NCI-H460 (cell line): ENCODE measurements at regions not wholly inside any gene's neighbourhood (a gene's known extent, or its start where the extent isn't known, plus 50 kb on each side); places are given as distances from the start of the nearest gene placed in this dataset.

Source experiments
- DNase-seq: peaks from one replicate; pipeline ENCODE4 v3.0.0-alpha.2; 2016; ENCODE audit warnings: low read depth; ENCODE audit errors: extremely low read depth

GRCh38 chr5:107294211-107294550 is 376.6 kb downstream of the EFNA5 start:
- DNase-seq: no peak

DNA sequence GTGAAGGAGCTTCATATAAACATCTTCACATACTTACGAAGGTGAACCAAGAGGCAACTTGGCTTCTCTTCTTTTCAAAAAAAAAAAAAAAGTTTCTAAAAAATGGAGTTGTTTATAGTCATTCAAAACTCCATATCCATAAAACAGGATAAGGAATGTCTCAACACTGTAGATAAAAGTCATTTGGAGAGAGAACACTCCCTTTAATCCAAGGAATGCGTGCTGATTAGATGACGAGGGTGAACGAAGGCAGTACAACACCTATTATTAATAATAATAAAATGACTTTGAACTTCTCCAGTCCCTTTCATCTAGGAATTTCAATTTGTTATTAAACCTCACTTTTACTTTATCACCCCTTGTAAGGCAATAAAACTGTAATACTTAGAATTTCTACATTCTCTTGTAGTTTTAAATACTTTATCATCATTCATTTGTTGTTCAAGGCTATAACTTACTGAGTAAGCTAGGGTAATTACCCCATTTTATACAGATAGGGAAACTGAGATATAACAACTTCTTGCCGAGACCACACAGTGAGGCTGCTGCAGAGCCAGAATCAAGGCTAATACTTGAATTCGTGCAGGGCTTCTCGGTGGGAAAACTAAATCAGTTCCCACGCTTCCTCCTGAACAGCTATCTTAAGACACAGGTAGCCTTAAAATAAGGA is 377.1 kb downstream of the EFNA5 start:
- no peak for DNase-seq

DNA sequence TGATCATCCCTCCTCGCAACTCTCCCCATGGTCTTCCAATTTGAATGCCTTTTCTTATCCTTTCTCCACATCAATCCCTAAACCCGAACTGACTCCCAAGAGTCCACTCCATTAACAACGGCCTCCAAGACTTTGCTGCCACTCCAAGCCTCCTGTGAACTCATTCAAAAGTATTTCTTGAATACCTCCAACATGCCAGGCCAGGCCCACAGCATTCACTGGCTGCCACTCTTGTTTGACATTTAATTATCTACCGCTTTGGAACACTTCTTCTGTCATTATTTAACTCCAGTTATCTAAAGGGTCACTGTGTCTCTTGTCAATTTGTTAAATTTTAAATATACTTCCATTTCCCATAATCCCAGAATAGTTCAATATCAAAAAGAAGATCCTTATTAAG is 378.9 kb downstream of the EFNA5 start:
- no peak for DNase-seq

DNA sequence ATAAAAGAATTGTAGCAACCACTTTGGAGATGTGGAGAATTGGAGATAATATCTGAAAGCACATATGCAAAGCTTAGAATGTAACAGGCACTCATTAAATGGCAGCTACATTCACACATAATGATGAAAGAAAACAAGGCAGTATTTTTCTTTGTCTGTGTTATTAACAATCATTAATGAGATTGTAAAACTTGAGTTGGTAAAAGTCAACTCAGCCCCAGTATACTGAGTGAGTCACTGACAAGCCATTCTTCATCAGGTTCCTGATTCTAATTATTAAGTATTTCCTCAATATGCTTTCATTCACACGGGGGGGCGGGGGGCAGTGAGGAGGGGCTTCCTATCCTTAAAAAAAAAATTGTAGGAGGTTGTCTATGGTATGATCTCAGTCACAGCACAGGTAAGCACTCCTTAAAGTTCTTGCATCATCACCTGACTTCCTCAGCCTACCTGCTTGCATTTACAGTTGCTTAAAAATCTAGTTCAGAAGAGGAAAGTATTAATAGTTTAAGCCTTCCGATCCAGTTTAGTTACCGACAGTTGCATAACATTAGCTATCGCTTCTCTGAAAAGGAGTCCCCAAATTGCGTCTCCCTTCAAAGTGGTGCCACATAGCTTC is 379.8 kb downstream of the EFNA5 start:
- DNase-seq: no peak

GRCh38 chr5:107289030-107289714 is 381.6 kb downstream of the EFNA5 start:
- DNase-seq: no peak

- no peak for DNase-seq
Observed at GRCh38 chr5:107286447-107287098, 384.2 kb downstream of the EFNA5 start.

DNA sequence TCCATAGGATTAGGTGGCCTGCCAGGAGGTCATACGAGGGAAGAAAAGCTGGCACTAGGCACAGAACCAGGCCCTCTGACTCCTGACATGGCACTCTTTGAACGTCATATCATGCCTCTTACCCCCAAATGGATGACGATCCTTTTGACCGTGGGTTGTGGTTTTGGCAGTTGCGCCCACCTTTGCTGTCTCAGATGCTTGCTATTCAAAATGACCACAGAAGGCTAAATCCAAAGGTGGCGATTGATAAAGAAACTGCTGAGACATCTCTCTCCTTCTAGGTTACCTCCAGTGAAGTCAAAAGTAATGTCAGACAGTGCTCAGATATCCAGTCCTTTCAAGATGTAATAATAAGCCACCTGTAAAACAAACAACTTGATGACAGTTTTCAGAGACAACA is 385.0 kb downstream of the EFNA5 start:
- no peak for DNase-seq

DNA sequence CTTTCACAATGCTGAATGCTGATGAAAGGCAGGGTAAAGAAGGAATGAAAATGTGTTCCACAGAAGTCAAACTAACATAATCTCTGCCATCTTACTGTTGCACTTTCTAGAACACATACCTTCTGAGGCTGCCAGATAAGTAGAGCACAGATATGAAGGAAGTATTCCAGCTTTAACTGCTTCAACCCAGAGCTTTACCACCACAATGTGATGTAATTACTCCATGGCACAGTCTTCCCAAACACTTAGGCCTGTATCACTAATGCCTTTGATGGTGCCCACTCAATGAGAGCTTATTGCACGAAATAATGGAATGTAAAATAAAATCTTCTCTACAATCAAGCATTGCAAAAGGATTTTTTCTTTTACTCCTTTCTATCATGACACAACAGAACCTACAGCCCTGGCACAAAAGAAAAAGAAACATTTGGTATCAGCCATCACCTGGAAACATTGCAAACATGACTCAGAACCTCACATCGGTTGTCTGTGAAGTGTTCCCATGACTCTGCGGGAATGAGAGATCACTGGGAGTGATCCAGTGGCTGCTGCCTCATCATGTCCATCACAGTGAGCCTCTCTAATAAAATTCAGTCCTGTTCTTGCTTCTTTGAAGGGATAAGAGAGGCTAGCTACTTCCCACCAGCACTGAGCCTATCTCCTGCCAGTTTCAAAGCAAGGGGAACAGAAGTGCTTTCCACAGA is 385.8 kb downstream of the EFNA5 start:
- DNase-seq: peak; percentile 7

DNA sequence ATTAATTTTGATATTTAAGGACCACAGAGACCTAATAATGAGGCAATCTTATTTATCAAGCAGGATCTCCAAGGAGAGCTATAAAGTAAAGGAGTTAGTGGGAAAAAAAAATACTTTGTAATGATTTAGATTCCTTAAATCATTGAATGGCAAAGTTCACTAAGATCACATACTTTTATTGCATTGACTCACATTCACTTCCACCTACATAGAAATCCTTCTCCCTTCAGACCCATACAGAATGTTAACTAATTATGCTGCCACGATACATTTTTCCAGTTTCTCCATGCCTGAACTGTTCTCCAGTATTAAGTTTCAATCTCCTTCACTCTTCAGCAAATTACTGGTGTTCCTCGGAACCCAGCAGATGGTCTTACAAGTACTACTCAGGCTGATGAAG is 388.7 kb downstream of the EFNA5 start:
- DNase-seq: no peak

GRCh38 chr5:107278774-107279173 is 392.0 kb downstream of the EFNA5 start:
- no peak for DNase-seq

- no peak for DNase-seq
Observed at GRCh38 chr5:107277485-107278125, 393.1 kb downstream of the EFNA5 start.

GRCh38 chr5:107275333-107275732 is 395.4 kb downstream of the EFNA5 start:
- no peak for DNase-seq

- DNase-seq: no peak
Observed at GRCh38 chr5:107274571-107274970, 396.2 kb downstream of the EFNA5 start.

GRCh38 chr5:107272954-107273353 is 397.8 kb downstream of the EFNA5 start:
- no peak for DNase-seq

DNA sequence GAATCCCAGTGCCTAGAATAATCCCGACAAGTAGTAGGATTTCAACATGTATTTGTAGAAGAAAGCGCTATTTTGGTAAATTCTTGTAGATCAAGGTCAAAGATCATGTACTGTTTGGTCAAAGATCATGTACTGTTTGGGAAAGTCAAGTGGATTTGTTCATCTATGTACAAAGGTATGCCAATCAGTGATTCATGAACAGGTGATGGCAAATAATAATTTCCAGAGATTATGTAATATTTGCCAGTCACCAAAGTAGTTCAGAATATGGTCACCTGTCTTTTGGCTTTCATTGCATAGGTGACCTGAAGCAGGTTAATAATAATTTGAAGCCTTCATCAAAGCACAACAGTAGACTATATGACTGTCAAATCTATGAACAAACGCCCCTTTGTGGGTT is 398.2 kb downstream of the EFNA5 start:
- no peak for DNase-seq

- no peak for DNase-seq
Observed at GRCh38 chr5:107271682-107272350, 398.9 kb downstream of the EFNA5 start.

DNA sequence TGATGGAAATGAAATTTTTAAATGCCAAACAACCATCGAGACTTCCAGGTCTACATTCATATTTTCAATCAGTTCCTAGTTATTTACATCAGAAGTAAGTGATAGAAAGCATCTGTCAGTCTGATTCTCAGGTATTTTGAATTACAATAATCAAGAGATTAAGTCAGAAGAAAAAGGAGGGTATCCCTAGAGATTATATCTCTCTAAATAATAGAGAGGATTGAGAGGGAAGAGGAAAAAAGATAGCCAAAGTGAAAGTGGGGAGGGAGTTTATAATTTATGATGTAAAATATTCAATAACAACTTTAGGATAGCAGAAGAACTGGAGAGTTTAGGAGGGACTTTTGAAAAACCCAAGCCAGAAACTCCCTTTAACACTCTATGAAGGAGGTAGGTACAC is 400.2 kb downstream of the EFNA5 start:
- no peak for DNase-seq

DNA sequence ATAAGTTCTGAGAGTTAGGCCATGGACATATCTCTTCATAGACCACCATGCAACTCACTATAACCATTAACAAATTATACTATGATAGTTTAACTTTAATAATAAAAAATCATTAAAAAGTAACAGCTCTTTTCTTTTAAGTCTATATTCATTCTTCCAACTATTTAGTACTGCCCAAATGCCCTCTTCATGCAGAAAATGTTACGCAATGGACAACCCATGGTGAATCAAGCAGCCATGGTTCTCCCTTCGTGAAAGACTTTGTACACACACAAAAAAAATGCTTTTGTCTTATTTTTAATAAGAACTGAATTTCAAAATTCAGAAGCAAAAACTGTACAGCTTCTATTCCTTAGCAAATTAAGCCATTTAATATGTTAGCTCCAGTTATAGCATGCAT is 401.1 kb downstream of the EFNA5 start:
- DNase-seq: no peak

DNA sequence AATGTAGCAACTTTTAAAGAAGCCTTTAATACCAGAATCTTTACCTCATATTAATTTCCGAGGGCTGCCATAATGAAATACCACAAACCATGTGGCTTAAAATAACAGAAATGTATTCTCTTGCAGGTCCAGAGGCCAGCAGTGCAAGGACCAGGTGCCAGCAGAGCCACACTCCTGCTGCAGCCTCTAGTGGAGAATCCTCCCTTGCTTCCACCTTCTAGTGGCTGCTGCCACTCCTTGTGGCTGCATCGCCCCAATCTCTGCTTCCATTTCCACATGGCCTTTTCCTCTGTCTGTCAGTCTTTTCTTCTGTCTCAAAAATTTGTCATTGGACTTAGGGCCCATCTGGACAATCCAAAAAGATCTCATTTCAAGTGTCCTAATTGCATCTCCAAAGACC is 401.5 kb downstream of the EFNA5 start:
- DNase-seq: no peak

DNA sequence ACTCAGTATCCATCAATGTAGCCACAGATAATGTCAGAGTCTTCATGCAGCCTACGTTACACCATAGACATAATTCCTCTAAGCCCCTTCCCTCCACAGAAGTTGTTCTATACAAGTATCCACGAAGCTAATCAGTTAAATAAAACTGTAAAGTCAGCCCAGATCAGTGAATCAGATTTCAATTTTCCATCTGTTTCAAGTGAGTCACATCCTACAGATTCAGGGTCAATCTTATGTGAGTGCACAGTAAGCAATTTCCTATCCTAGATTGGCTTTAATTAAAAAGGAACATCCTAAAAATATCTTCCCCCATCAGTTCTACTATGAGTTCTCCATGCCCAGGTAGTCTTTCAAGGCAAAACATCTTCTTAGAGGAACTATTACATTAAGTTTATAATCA is 402.5 kb downstream of the EFNA5 start:
- no peak for DNase-seq
